H1 (cell line): ENCODE measurements at regions not wholly inside any gene's neighbourhood (a gene's known extent, or its start where the extent isn't known, plus 50 kb on each side); places are given as distances from the start of the nearest gene placed in this dataset.

ENCODE experiments used
- CTCF ChIA-PET: fragments of 300-600 bp; sonication (Branson Sonifier 250); formaldehyde crosslinking; loops from one replicate; lab custom pipeline; 2021; ENCODE audit not compliant: partially characterized antibody; lab: Charles Lee
- POLR2A ChIA-PET: fragments of 300-600 bp; sonication (Branson Sonifier 250); formaldehyde crosslinking; loops from one replicate; lab custom pipeline; 2021; ENCODE audit warnings: inconsistent platforms; ENCODE audit not compliant: partially characterized antibody; lab: Charles Lee
- DNase-seq, 2 experiments: peaks; one replicate each; pipeline versions ENCODE4 v3.0.0 to v3.0.0-alpha.2; 2010 to 2022; ENCODE audit warnings: low spot score in 2 of 2, low read depth in 1 of 2, mixed read lengths in 1 of 2
- FAIRE-seq: peaks from 2 replicates; lab custom pipeline; 2011; peaks lifted over from hg19 to GRCh38; lab: Jason Lieb, UNC
- H2AFZ ChIP-seq: 2 replicates; pipeline ENCODE4 v1.8.1; 2012; ENCODE audit warnings: low read length, inconsistent platforms
- H2AK5ac ChIP-seq: 2 replicates; pipeline ENCODE4 v1.6.1; 2013; ENCODE audit warnings: low read depth, low read length
- H2BK120ac ChIP-seq: replicated peaks from 2 replicates; pipeline ENCODE3; 2013; ENCODE audit warnings: low read depth, low read length, inconsistent platforms
- H2BK12ac ChIP-seq: 2 replicates; pipeline ENCODE4 v1.6.1; 2013; ENCODE audit warnings: low read depth, low read length
- H2BK15ac ChIP-seq: 2 replicates; pipeline ENCODE4 v1.6.1; 2013; ENCODE audit warnings: low read length
- H2BK20ac ChIP-seq: 2 replicates; pipeline ENCODE4 v1.6.1; 2013; ENCODE audit warnings: low read length
- H2BK5ac ChIP-seq: 2 replicates; pipeline ENCODE4 v1.6.1; 2013; ENCODE audit warnings: low read depth, low read length
- H3K14ac ChIP-seq: 2 replicates; pipeline ENCODE4 v1.6.1; 2013; ENCODE audit warnings: inconsistent platforms; ENCODE audit not compliant: insufficient read length
- H3K18ac ChIP-seq: 2 replicates; pipeline ENCODE4 v1.6.1; 2013; ENCODE audit warnings: low read length; ENCODE audit errors: extremely low read depth
- H3K23ac ChIP-seq: 2 replicates; pipeline ENCODE4 v1.6.1; 2013; ENCODE audit warnings: inconsistent platforms; ENCODE audit not compliant: insufficient read length
- H3K23me2 ChIP-seq: 2 replicates; pipeline ENCODE4 v1.6.1; 2013; ENCODE audit warnings: low read depth, low read length
- H3K27ac ChIP-seq: 2 replicates; pipeline ENCODE4 v1.6.1; 2011; ENCODE audit warnings: low read depth, low read length, inconsistent platforms
- H3K27me3 ChIP-seq, 4 experiments: replicated peaks in 1 of 4; 1 replicate in 1 of 4; 2 replicates in 3 of 4; pipeline versions ENCODE4 v1.6.1 to v1.8.1; 2011 to 2013; ENCODE audit warnings: low read length in 3 of 4, mild to moderate bottlenecking in 3 of 4, inconsistent platforms in 2 of 4, mixed read lengths in 2 of 4, moderate library complexity in 1 of 4; ENCODE audit not compliant: control insufficient read depth in 3 of 4, insufficient read depth in 3 of 4; ENCODE audit errors: extremely low read depth in 1 of 4
- H3K36me3 ChIP-seq, 4 experiments: 2 replicates each; pipeline versions ENCODE4 v1.6.1 to v1.8.1; 2011 to 2013; ENCODE audit warnings: mild to moderate bottlenecking in 4 of 4, low read length in 3 of 4, moderate library complexity in 2 of 4, control low read depth in 1 of 4, inconsistent platforms in 1 of 4; ENCODE audit not compliant: insufficient read depth in 4 of 4, control insufficient read depth in 2 of 4
- H3K4ac ChIP-seq: replicated peaks from 2 replicates; pipeline ENCODE3; 2013; ENCODE audit warnings: low read length, low read depth, mixed read lengths, inconsistent platforms; ENCODE audit not compliant: insufficient read length
- H3K4me1 ChIP-seq, 4 experiments: replicated peaks in 1 of 4; 1 replicate in 1 of 4; 2 replicates in 3 of 4; pipeline versions ENCODE4 v1.6.1 to v1.8.1; 2011 to 2013; ENCODE audit warnings: low read length in 3 of 4, inconsistent platforms in 2 of 4, mixed read lengths in 1 of 4; ENCODE audit not compliant: insufficient read depth in 4 of 4, control insufficient read depth in 3 of 4
- H3K4me2 ChIP-seq, 2 experiments: 2 replicates each; pipeline versions ENCODE4 v1.6.1 to v1.8.1; 2011 to 2013; ENCODE audit warnings: low read depth in 2 of 2, low read length in 2 of 2, control low read depth in 1 of 2, inconsistent platforms in 1 of 2, mild to moderate bottlenecking in 1 of 2; ENCODE audit not compliant: insufficient read depth in 1 of 2
- H3K4me3 ChIP-seq, 4 experiments: fragments of 200-600, 300-600 bp in 1 of 4; sonication (generic), shearing (Covaris generic), sonication (Bioruptor Twin) in 1 of 4; 2 replicates each; pipeline versions ENCODE4 v1.5.1 to v1.8.1; 2011 to 2016; ENCODE audit warnings: low read length in 4 of 4, low read depth in 3 of 4, control low read depth in 2 of 4, inconsistent platforms in 2 of 4, mild to moderate bottlenecking in 2 of 4, mixed read lengths in 1 of 4, moderate library complexity in 1 of 4; ENCODE audit not compliant: insufficient read depth in 2 of 4; ENCODE audit errors: extremely low read depth in 1 of 4
- H3K56ac ChIP-seq: replicated peaks from 2 replicates; pipeline ENCODE3; 2013; ENCODE audit warnings: low read depth, mild to moderate bottlenecking, mixed read lengths, low read length, inconsistent platforms; ENCODE audit not compliant: insufficient read length
- H3K79me1 ChIP-seq: 2 replicates; pipeline ENCODE4 v1.6.1; 2013; ENCODE audit warnings: low read depth, low read length, control low read depth
- H3K79me2 ChIP-seq, 2 experiments: 2 replicates each; pipeline versions ENCODE4 v1.6.1 to v1.8.1; 2012 to 2013; ENCODE audit warnings: low read length in 2 of 2, mild to moderate bottlenecking in 2 of 2, inconsistent platforms in 1 of 2; ENCODE audit not compliant: insufficient read depth in 2 of 2, control insufficient read depth in 1 of 2
- H3K9ac ChIP-seq, 4 experiments: replicated peaks in 1 of 4; 1 replicate in 1 of 4; 2 replicates in 3 of 4; pipeline versions ENCODE4 v1.6.1 to v1.8.1; 2011 to 2013; ENCODE audit warnings: low read depth in 3 of 4, low read length in 3 of 4, control low read depth in 2 of 4, mild to moderate bottlenecking in 2 of 4, moderate library complexity in 2 of 4, inconsistent platforms in 1 of 4; ENCODE audit errors: extremely low read depth in 1 of 4
- H3K9me3 ChIP-seq, 2 experiments: 2 replicates each; pipeline versions ENCODE4 v1.6.1 to v1.8.1; 2012 to 2013; ENCODE audit warnings: mild to moderate bottlenecking in 2 of 2, moderate library complexity in 2 of 2, control low read depth in 1 of 2, inconsistent platforms in 1 of 2, low read depth in 1 of 2, low read length in 1 of 2, mixed read lengths in 1 of 2; ENCODE audit not compliant: insufficient read depth in 2 of 2
- H4K20me1 ChIP-seq, 2 experiments: replicated peaks in 1 of 2; 2 replicates each; pipeline versions ENCODE3 to v1.8.1; 2011 to 2013; ENCODE audit warnings: inconsistent platforms in 2 of 2, low read length in 2 of 2, mild to moderate bottlenecking in 1 of 2; ENCODE audit not compliant: insufficient read depth in 2 of 2, control insufficient read depth in 1 of 2
- H4K5ac ChIP-seq: 2 replicates; pipeline ENCODE4 v1.6.1; 2013; ENCODE audit warnings: low read length, low read depth, mixed read lengths, inconsistent platforms; ENCODE audit not compliant: insufficient read length
- H4K8ac ChIP-seq: 2 replicates; pipeline ENCODE4 v1.8.0; 2013; ENCODE audit warnings: mild to moderate bottlenecking, moderate library complexity, low read length, inconsistent platforms; ENCODE audit not compliant: insufficient read depth; ENCODE audit errors: extremely low read depth
- H4K91ac ChIP-seq: replicated peaks from 2 replicates; pipeline ENCODE3; 2013; ENCODE audit warnings: low read length, mixed read lengths, inconsistent platforms; ENCODE audit not compliant: insufficient read length
- ATF2 ChIP-seq: IDR thresholded peaks from 2 replicates; pipeline ENCODE4 v1.6.1; 2012; ENCODE audit warnings: low read length, inconsistent platforms
- GABPA ChIP-seq: IDR thresholded peaks from 2 replicates; pipeline ENCODE4 v1.6.1; 2011; ENCODE audit warnings: mild to moderate bottlenecking, low read length, moderate library complexity, borderline replicate concordance; ENCODE audit not compliant: insufficient read depth
- POLR2AphosphoS5 ChIP-seq: IDR thresholded peaks from 2 replicates; pipeline ENCODE4 v1.6.1; 2011; ENCODE audit warnings: low read depth, low read length
- TAF7 ChIP-seq: optimal IDR thresholded peaks from 2 replicates; pipeline ENCODE3; 2011; ENCODE audit warnings: low read depth, mild to moderate bottlenecking, inconsistent platforms, low read length, moderate library complexity, borderline replicate concordance
- TEAD4 ChIP-seq: IDR thresholded peaks from 2 replicates; pipeline ENCODE4 v1.6.1; 2012; ENCODE audit warnings: low read depth, low read length, inconsistent platforms, mixed read lengths
- WGBS, 2 experiments: shearing (Covaris generic) in 1 of 2; methylation state at CpG; one replicate each; pipeline versions ENCODE4 v1.1.6 to v1.1.7; 2013 to 2015; ENCODE audit warnings: low lambda C conversion rate in 2 of 2, mixed read lengths in 2 of 2, inconsistent platforms in 1 of 2, low coverage in 1 of 2, missing lambda C conversion rate in 1 of 2; ENCODE audit not compliant: insufficient replicate concordance in 2 of 2, insufficient coverage in 1 of 2, insufficient read length in 1 of 2; ENCODE audit errors: extremely low coverage in 1 of 2, missing lambda C conversion rate in 1 of 2; 5-methylcytosine and 5-hydroxymethylcytosine counted together
- TF ChIP-seq, protein P1 (sequence below): IDR thresholded peaks from 2 replicates; pipeline ENCODE4 v1.6.1; 2011; ENCODE audit warnings: low read length, improper control_type of control experiment

DNA sequence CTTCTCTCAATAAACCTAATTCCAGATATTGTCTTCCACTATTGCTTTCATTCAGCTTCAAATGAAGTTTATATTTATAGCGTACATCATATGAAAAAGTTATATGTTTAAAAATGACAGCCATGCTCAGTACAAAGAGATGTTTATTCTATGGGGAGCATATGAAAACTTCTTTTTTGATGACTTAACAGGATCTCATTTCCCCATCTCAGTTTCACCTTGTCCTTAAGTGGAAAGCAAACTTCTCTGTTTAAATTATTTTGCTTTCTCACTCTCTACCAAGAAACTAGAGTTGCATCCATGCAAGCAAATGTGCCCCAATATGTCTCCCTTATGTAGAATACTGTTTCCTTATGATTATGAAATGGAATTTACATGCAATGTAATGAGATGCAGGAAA, 799.5 kb upstream of the RGS18 start:
- Histone ChIP-seq H3K9me3 (no peaks in the 10 kb centered on the region), H4K8ac (no peak overlapping the region), H2BK15ac (no peak overlapping the region), H2BK5ac (no peak overlapping the region), H2AFZ (no peak overlapping the region), H3K27ac (no peak overlapping the region), H2BK120ac (no peak overlapping the region), H3K79me1 (no peaks in the 10 kb centered on the region), H3K9ac (no peak overlapping the region), H3K79me2 (no peaks in the 10 kb centered on the region), H2AK5ac (no peak overlapping the region), H4K91ac (no peak overlapping the region), H3K4me3 (no peak overlapping the region), H3K23me2 (no peaks in the 10 kb centered on the region; the same call in 1 of the 2 replicates), H3K56ac (no peak overlapping the region), H3K14ac (no peak overlapping the region), H3K4me1 (no peaks in the 10 kb centered on the region), H3K36me3 (no peaks in the 10 kb centered on the region), H3K4me2 (no peak overlapping the region), H4K5ac (no peak overlapping the region), H2BK20ac (no peak overlapping the region), H4K20me1 (no peaks in the 10 kb centered on the region), H3K4ac (no peak overlapping the region), H3K27me3 (no peaks in the 10 kb centered on the region), H3K18ac (no peak overlapping the region), H2BK12ac (no peak overlapping the region), H3K23ac (no peak overlapping the region)
- CTCF ChIA-PET, result no interaction called here
- 96% methylated on average over 1 of the region's 1 CpG; no CpG with 5 or more reads in 1 of the 2 experiments for WGBS, 2 experiments
- DNase-seq (no peak), FAIRE-seq (no peak)
- POLR2A ChIA-PET, result no interaction called here
- no peak for TF ChIP-seq ATF2
- no peak for TF ChIP-seq POLR2AphosphoS5
- TF ChIP-seq, protein P1, sequence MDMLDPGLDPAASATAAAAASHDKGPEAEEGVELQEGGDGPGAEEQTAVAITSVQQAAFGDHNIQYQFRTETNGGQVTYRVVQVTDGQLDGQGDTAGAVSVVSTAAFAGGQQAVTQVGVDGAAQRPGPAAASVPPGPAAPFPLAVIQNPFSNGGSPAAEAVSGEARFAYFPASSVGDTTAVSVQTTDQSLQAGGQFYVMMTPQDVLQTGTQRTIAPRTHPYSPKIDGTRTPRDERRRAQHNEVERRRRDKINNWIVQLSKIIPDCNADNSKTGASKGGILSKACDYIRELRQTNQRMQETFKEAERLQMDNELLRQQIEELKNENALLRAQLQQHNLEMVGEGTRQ, result no peak
- no peak for TF ChIP-seq TEAD4
- no peak for TF ChIP-seq GABPA
- no peak for TF ChIP-seq TAF7
